Renal pelvis (tissue), 1 donor: ENCODE measurements at regions not wholly inside any gene's neighbourhood (a gene's known extent, or its start where the extent isn't known, plus 50 kb on each side); places are given as distances from the start of the nearest gene placed in this dataset.

ENCODE experiments used
- DNase-seq: peaks from one replicate; pipeline ENCODE4 v3.0.0-alpha.2; 2013

GRCh38 chr10:128375171-128375570 is 248.9 kb upstream of the MKI67 start:
- no peak for DNase-seq

GRCh38 chr10:128377364-128377987 is 251.3 kb upstream of the MKI67 start:
- no peak for DNase-seq

- no peak for DNase-seq
These were observed 251.8 kb upstream of the MKI67 start for GRCh38 chr10:128377988-128378387.

- no peak for DNase-seq
These were observed 254.7 kb upstream of the MKI67 start for GRCh38 chr10:128380946-128381345.

GRCh38 chr10:128382225-128382624 is 256.0 kb upstream of the MKI67 start:
- no peak for DNase-seq

GRCh38 chr10:128384831-128385230 is 258.6 kb upstream of the MKI67 start:
- DNase-seq = no peak

GRCh38 chr10:128386231-128386630 is 260.0 kb upstream of the MKI67 start:
- peak; percentile 68 for DNase-seq

- DNase-seq = no peak
These were observed 260.8 kb upstream of the MKI67 start for GRCh38 chr10:128386816-128387604.

- DNase-seq = no peak
These were observed 264.4 kb upstream of the MKI67 start for GRCh38 chr10:128390596-128390995.

GRCh38 chr10:128393546-128393945 is 267.3 kb upstream of the MKI67 start:
- no peak for DNase-seq

- no peak for DNase-seq
These were observed 271.9 kb upstream of the MKI67 start for GRCh38 chr10:128398118-128398517.

- no peak for DNase-seq
These were observed 272.8 kb upstream of the MKI67 start for GRCh38 chr10:128398999-128399398.

GRCh38 chr10:128400564-128400963 is 274.3 kb upstream of the MKI67 start:
- DNase-seq = no peak

GRCh38 chr10:128405450-128405849 is 279.2 kb upstream of the MKI67 start:
- DNase-seq = no peak

- DNase-seq = no peak
These were observed 285.4 kb upstream of the MKI67 start for GRCh38 chr10:128411643-128412042.

GRCh38 chr10:128414568-128414967 is 288.3 kb upstream of the MKI67 start:
- no peak for DNase-seq

GRCh38 chr10:128416231-128416630 is 290.0 kb upstream of the MKI67 start:
- DNase-seq = no peak

GRCh38 chr10:128417826-128418225 is 291.6 kb upstream of the MKI67 start:
- no peak for DNase-seq

- peak; percentile 5 for DNase-seq
These were observed 292.6 kb upstream of the MKI67 start for GRCh38 chr10:128418819-128419218.

- DNase-seq = no peak
These were observed 293.3 kb upstream of the MKI67 start for GRCh38 chr10:128419466-128420019.

- DNase-seq = no peak
These were observed 294.4 kb upstream of the MKI67 start for GRCh38 chr10:128420623-128421022.

- no peak for DNase-seq
These were observed 295.3 kb upstream of the MKI67 start for GRCh38 chr10:128421371-128422160.

GRCh38 chr10:128422190-128422589 is 296.0 kb upstream of the MKI67 start:
- DNase-seq = no peak
